ACHN (cell line): ENCODE measurements at regions not wholly inside any gene's neighbourhood (a gene's known extent, or its start where the extent isn't known, plus 50 kb on each side); places are given as distances from the start of the nearest gene placed in this dataset.
"Not testable (repeated sequence)": the region's sequence is repeated elsewhere in the genome, so short reads cannot be mapped to it uniquely, and the experiment has no call there.

Source experiments
- DNase-seq: peaks from one replicate; pipeline ENCODE4 v3.0.0-alpha.2; 2015
- in situ Hi-C: cut with HindIII; loops from 2 replicates; pipeline ENCODE4 v1.10.0; 2017; ENCODE audit warnings: low sequenced_read_pairs, low pct_ligation_motif_present, low pct_unique_long_range_greater_than_20kb

- in situ Hi-C loops, result no loop called here
- no peak for DNase-seq
Measured at GRCh38 chr3:56966104-56966503, 94.4 kb upstream of the SPATA12 start.

- no peak for DNase-seq
- in situ Hi-C loops, result no loop called here
Measured at GRCh38 chr3:56962922-56963321, 97.5 kb upstream of the SPATA12 start.

DNA sequence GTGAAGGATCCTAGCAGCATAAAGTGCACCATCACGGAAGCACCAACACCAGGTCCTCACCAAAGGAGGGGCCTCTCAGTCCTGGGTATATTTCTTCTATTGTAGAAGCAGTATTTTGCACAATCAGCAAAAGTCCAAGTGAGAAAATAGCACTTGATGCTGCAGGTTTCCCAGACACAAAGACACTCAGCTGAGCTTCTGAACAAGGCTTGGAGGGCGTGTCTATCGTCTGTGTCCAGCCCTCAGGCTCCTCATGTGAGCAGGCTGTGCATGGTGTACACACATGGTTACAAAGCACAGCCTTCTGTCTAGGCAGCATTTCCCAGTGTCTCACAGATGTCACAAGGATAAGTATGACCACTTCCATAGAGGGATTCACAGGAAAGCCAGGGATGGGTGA is 98.3 kb upstream of the SPATA12 start:
- in situ Hi-C loops, result no loop called here
- no peak for DNase-seq

GRCh38 chr3:56960234-56960917 is 100.1 kb upstream of the SPATA12 start:
- in situ Hi-C loops, result no loop called here
- no peak for DNase-seq

- no peak for DNase-seq
- in situ Hi-C loops, result no loop called here
Measured at GRCh38 chr3:56958879-56959278, 101.6 kb upstream of the SPATA12 start.

DNA sequence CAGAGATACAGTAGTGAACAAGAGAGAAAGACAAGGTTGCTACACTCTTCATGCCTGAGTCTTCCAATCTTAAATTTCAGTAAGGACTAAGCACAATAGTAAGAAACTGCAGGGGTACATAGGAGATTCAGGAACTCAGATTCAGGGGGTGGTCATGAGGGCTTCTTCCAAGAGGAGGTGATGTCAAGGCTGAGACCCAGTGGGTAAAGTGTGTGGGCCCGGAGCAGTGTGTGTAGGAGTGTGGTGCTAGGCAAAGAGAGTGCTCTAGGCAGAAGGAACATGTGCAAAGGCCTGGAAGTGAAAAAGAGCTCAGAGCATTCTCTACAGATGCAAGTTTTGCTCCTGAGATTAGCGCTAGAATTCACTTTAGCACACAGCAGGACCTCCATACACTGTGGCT is 102.9 kb upstream of the SPATA12 start:
- in situ Hi-C loops, result no loop called here
- DNase-seq, result no peak

- no peak for DNase-seq
- in situ Hi-C loops, result no loop called here
Measured at GRCh38 chr3:56956906-56957305, 103.6 kb upstream of the SPATA12 start.

- in situ Hi-C loops, result no loop called here
- no peak for DNase-seq
Measured at GRCh38 chr3:56955492-56956111, 104.9 kb upstream of the SPATA12 start.

- in situ Hi-C loops, result no loop called here
Measured at GRCh38 chr3:56954125-56954524, 106.3 kb upstream of the SPATA12 start.

DNA sequence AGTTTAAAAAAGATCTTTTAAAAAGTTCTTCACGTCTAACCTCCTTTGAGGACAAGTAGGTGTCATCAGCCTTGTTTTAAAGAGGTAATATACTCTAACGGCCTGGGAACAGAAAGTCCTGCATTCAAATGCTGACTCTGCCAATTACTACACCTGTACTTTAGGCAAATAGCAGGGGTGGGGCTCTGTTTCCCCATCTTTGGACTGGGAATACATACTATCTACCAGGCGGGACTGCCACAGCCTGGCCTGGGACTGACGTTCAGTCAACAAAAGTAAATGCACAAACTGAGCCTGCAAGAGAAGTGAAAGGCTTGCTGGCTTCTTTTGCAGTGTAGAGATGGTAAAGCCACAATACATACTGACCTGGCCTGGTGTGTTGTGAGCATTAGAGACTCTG is 107.6 kb upstream of the SPATA12 start:
- no peak for DNase-seq
- in situ Hi-C loops, result no loop called here

More at GRCh38 chr3:56954125-56954524, 106.3 kb upstream of the SPATA12 start:
- DNase-seq, result no peak

DNA sequence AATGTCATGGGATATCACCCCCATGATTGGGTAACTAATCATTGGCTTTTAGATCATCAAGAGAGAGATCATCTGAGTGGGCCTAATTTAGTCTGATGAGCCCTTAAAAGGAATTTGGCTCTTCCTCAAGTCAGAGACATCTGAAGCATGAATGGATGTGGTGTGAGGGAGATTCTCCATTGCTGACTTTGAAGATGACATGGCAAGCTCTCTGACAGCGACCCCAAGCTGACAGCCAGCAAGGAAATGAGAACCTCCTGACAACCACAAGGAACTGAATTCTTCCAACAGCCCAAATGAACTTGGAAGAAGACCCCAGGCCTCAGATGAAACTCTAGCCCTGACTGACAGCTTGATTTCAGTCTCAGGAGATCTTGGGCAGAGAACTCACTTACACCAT is 108.4 kb upstream of the SPATA12 start:
- in situ Hi-C loops, result no loop called here
- DNase-seq, result no peak

- in situ Hi-C loops, result no loop called here
- DNase-seq, result no peak
Measured at GRCh38 chr3:56951366-56951765, 109.1 kb upstream of the SPATA12 start.

GRCh38 chr3:56945378-56945777 is 115.1 kb upstream of the SPATA12 start:
- in situ Hi-C loops, DNase-seq: not testable (repeated sequence)

- DNase-seq, result no peak
- in situ Hi-C loops, result no loop called here
Measured at GRCh38 chr3:56942523-56942922, 117.9 kb upstream of the SPATA12 start.

- in situ Hi-C loops, result no loop called here
- no peak for DNase-seq
Measured at GRCh38 chr3:56940976-56941375, 119.5 kb upstream of the SPATA12 start.

- in situ Hi-C loops, result no loop called here
- DNase-seq, result no peak
Measured at GRCh38 chr3:56940321-56940720, 120.1 kb upstream of the SPATA12 start.

- DNase-seq, result no peak
- in situ Hi-C loops, result no loop called here
Measured at GRCh38 chr3:56939834-56940233, 120.6 kb upstream of the SPATA12 start.

DNA sequence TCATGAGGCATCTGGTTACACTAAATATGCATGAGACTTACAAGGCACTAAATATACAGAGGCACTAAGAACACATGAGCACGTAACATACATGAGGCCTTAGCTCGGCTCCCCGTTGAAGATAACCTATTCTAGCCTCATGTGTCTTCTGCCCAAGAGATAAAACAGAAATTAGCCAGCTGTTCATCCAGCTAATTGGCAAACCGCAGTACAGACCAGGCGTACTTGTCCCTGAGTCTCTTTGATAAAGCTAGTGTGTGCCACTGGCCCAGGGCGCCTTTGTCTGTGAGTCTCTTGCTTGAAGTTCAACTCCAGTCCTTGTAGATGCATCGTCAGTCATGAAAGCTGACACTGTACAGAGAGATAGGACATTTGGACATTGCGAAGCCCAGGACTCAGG is 121.9 kb upstream of the SPATA12 start:
- in situ Hi-C loops, result no loop called here
- no peak for DNase-seq

- DNase-seq, result no peak
- in situ Hi-C loops, result no loop called here
Measured at GRCh38 chr3:56937580-56937979, 122.9 kb upstream of the SPATA12 start.

GRCh38 chr3:56935811-56936210 is 124.7 kb upstream of the SPATA12 start:
- no peak for DNase-seq
- in situ Hi-C loops, result no loop called here
